Activated CD4-positive, alpha-beta T cell treated with anti-CD3 and anti-CD28 coated beads, Interleukin-2, amount 50 U/mL, for 48 hours (primary cell): ENCODE measurements at regions not wholly inside any gene's neighbourhood (a gene's known extent, or its start where the extent isn't known, plus 50 kb on each side); places are given as distances from the start of the nearest gene placed in this dataset.

Experiments used
- DNase-seq, 2 experiments: peaks; one replicate each; pipeline ENCODE4 v3.0.0-alpha.2; 2020

DNA sequence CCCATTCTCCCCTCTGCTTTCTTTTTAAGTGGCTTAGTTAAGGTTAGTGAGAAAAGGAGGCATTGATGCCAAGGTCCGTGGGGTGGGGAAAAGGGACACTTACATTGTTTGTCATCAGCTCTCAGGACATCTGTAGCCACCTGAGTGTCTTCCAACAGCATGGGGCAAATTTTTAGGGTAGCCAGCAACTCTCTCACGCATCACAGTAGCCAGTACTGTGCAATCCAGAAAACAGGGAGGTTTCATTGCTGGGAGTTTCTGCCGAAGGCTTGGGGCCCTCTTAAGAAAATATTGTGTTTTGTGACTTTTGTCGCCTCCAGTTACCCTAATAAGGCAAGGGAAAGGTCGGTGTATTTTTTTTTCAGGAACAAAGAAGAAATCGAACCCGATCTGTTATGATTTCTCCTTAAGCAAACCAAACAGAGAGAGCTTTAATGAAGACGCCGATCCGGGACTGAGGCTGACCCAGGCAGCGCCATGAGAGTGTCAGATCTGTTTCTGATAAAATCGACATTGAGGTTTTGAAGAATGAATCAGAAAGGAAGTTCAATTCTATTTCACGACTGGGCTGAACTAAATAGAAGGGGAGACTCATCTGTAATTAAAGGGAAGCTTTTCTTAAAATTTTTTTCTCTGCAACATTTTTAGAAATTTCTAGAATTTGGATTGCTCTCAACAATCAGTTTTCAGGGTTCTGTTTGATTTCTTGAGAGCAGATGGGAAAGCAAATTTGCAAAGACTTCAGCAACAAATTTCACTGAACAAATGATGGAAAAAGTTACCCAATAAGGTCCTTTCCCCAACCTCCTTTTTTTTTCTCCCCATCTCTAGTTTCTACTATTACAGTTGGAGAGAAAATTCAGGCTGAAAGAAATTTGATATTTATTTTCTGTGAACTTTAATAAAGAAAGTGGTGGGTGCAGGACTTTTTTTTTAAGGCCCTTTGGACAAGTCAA is 144.7 kb upstream of the IRX3 start:
- no peak for DNase-seq

DNA sequence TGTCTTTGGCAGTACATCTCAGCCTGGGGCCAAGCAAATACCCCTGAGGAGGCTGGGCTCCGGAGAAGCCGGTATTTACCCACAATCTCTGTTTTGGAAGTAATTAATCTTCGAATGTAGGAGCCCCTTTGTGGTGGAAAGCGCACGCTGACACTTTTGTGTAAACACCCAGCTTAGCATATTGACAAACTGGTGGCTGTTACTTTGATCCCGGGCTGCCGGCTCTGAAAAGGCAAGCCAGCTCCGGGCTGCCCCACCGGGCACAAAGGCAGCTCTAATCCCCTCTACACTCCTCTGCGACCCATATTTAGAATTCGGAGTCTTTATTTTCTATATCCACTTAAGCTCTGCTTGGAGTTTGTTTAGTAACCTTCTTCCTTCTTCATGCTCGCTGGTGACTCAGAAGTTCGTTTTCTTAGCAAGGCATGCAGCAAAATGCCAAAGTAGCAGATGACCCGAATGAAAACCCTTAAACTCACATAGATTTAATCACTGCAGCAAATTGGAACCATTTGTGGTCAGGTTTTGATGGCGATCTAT is 144.0 kb upstream of the IRX3 start:
- no peak for DNase-seq

DNA sequence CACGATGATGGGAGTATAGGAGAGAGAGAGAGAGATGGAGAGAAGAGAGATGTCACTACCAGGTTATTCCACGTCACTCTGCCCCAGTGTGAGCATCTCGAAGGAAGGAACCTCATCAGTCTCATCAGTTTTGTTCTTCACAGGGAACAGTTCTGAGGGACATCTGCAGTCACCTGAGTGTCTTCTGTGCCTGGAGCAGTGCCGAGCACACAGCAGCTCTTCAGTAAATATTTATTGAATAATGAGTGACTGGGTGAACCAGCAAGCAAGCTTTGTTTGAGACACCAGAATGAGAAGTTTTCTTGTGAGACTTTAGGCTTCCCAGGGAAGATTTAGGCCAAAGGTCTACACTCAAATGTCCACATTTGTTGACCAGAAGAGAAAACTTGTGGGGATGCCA is 142.4 kb upstream of the IRX3 start:
- DNase-seq = no peak

DNA sequence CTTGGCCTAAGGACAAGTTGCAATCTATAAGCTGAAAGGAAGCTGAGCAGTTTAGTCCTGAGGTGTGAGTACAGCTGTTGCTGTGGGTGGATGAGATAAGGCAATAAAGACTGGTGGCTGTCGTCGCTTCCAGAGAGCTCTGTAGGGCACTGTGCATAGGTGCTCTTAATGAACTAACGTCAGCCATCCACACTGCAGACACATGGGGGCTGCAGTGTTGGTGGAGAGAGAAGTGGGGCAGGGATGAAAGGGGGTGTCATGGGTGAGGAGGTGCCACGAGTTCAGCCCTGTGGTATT is 139.9 kb upstream of the IRX3 start:
- DNase-seq = no peak

DNA sequence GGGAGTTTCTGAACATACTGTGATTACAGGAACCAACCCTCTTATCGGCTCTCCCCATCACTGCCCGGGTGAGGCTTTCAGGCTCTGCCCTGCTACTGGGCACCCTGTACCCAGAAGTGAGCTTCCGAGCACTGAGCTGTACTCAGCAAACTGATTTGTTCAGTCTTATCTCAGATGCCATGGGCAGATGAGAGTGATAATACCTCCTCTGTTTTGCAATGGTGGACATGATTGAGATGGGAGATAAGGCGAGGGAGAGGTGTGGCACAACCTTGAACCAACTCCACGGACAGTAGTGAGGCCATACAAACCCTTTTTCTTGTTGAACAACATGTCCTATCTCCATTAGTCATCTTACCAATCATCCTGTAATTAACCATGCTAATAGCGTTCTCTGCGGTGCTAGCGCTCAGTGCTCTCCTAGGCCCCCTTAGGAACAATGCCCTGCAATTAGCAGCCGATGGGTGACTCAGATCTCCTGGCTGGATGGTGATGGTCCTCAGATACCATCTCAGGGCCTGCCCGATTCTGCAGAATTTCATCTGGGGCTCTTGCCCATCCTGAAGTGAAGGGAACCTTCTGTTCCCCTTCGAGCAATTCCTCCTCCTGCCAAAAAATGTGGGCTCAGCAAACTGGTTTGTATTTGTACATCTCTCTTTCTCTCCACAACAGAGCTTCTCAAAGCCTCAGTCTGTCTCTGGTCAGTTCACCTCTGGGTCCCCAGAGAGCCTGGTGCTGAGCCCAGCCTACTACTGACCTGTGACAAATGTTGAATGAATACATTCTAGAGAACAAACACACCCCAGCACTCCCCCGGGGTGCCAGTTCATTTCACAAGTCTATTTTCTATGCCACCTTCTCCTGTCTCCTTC is 139.3 kb upstream of the IRX3 start:
- DNase-seq = no peak

DNA sequence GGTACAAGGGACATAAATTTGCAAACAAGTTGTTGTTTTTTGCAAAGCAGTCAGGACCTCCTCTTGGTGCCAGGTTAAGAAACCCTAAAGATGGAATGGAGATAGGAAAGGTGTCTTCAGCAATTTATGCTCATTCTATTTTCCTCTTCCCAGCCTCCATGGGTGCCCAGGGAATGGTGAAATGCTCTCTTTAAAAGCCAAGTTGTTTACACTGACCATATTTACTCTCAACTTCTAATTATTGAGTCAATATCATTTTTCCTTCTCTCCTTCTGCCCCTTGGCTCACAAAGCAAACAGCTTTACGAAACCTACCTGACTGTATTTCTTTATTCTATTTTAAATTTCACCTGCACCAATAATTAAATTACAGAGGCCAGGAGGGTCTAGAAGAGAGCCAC is 138.5 kb upstream of the IRX3 start:
- DNase-seq = no peak

DNA sequence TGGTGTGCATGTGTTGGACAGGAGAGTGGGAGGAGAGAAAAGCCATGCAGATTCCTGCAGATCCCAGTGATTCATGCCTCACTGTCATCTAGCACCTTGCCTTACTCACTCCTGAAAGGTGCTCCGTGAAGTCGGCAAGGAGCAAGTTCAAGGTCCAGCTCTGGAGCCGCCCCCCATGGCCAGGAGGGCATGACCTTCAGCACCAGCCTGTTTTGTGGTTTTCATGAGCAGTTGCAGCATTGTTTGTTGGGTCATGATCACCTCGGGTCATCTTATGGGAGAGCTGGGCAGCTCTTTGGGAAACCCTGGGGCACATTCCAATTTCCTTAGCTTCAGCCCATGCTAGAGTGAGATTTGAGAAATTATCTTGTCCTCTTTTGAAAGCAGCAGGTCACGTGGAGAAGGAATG is 137.5 kb upstream of the IRX3 start:
- DNase-seq = no peak

DNA sequence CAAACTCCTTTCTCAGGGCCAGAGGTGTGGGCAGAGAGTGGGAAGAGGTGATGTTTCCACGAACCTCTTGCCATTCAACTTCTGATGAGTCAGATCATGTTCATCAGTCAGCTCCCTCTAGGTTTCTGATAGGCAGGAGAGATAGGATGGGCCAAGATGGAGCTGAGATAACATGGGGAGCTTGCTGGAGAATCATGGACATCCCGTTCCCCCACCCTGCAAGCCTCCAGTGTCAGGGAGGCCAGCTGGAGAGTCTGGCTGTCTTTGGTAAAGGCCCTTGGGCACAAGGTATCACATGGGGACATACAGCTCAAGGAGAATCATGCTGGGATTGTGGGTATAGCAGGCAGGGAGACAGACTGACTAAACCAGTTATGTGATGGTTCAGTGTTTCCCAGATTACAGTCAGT is 136.0 kb upstream of the IRX3 start:
- DNase-seq = no peak

DNA sequence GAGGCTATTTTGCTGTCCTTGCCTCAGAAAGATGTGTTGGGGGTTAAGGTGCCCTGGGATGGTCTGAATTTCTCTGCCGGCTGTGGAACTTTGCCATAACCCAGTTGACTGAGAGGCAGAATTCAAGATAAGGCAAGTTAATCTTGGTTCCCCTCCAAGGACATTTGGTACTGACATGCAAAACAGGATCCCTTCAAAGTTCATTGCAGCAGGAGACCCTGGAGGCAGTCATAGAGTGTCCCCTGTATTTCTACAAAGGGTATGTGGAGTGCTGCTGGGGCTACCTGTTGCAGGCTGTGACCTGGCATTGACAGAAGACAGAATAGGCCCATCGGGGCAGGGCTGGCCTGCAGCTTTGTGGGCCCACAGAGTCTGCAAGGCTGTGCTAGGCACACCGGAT is 135.6 kb upstream of the IRX3 start:
- no peak for DNase-seq

DNA sequence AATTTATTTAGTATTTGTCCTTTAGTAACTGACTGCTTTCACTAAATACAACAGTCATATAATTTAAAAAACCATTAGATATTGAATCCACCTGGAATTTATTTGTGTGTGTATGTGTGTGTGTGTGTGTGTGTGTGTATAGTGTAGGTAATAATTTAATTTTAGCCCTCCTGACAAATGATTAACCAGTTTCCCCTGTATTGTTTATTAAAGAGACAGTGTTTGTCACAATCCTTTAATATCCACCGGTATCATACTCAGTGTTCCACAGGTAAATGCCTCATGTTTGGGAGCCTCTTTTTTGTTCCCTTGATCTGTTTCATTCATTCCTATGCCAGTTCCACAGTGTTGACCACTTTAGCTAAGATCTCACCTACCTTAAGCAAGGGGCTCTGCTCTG is 134.6 kb upstream of the IRX3 start:
- DNase-seq = no peak

DNA sequence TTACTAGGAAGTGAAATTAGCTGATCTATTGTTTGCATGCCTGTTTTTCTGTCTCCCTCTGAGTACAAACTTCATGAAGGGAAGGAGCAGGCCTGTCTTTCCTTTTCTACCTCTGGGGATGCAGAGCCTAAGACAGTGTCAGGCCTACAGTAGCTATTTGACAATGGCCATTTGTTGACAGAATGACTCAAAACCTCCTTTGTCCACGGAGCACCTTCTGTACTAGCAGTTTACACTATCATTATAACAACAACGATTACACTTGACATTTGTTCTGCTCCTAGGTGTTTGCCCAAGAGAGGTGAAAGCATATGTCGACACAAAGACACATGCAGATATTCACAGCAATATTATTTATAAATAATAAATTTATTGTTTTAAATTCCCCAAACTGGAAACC is 132.3 kb upstream of the IRX3 start:
- no peak for DNase-seq

DNA sequence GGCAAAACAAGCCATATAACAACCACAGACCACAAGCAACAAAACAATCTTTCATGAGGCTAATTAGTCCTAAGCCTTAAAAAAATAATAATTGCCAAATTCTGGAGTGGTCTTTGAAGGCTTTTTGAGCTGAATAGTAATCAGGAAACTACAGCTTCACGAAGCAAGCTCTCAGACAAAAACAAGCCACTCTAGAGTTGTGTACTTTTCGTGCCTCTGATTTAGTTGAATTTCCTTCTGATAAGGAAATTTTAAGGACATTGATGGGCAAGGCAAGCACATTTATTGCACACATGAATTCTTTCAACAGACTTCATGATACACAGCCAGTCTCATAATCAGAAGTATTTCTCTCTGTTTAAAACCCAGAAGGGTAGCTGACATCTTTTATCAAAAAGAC is 130.8 kb upstream of the IRX3 start:
- no peak for DNase-seq

DNA sequence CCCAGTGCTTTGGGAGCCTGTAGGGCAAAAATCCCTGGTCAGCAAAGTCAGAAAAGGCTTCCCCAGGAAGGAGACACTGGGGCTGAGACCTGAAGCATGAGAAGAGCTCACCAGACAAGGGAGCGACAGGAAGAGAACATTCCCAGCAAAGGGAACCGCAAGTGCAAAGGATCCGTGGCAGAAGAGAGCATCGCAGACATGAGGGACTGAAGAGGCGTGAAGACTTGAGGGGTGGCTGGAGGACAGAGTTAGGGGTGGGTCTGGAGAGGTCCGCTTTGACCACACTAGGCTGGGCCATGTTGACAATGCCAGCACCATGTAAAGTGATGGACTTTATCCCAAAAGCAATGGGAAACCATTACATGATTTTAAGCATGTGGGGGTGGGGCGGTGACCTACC is 128.1 kb upstream of the IRX3 start:
- DNase-seq = no peak

DNA sequence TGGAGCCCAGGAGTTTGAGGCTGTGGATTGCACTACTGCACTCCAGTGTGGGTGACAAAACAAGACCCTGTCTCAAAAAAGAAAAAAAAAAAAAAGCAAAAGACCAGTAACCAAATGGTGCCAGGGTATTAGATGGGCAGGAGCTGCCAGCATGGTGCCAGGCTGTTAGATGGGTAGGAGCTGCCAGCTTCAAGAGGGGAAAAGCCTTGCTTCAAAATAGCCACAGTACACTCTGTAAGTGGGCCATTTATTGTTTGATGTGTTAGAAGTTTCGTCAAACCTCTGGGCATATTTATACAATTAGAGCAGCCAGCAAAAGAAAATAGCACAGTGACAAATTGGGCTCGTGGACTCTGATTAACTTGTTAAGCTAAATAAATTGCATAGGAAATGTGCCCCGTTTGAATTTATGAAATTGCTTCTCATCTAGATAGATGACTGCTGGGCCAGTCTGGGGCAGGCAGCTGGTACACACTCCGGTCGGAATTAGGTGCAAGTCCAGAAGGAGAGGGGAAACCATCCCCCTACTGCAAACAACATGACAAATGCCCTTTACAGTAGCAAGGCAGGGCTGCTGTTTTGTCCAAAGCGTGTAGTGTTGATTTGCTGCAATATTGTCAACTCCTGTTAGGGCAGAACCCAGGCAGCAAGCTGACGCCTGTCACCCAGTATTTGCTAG is 126.3 kb upstream of the IRX3 start:
- no peak for DNase-seq

DNA sequence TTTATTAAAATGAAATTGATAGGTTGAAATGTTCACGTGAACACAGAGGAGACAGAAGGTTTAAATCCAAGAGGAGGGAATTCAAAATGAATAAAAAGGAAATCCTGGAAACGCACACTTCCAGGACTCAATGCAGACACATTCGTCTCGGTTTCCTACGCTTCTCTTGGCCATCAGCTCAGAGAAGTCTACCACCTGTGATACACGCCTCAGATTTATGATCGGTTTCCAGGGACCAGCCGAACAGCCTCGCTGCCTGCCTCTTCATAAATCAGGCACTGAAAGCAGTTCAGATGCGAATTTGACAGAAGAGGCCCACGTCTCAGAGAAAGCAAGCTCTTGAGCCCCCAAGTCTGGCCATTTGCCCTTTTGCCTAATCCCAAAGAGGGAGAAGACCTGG is 125.5 kb upstream of the IRX3 start:
- DNase-seq = no peak

DNA sequence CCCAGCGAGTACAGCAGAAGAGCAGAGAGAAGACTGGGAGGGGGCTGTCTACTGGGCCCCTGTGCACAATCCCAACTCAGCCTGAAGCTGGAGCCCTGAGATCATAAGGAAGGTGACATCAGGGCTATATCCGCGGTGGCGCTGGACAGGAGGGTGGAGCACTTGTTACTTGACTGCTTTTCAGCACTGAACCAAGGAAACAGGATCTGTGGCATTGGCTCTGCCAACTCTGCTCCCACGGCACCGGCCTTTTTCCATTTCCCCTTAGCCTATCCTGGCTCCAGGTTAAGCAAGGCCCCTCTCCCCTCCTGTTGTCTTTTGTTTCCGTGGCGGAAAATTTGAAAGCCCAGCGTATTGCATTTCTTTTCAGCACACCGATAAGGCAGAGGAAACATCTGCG is 125.0 kb upstream of the IRX3 start:
- no peak for DNase-seq

DNA sequence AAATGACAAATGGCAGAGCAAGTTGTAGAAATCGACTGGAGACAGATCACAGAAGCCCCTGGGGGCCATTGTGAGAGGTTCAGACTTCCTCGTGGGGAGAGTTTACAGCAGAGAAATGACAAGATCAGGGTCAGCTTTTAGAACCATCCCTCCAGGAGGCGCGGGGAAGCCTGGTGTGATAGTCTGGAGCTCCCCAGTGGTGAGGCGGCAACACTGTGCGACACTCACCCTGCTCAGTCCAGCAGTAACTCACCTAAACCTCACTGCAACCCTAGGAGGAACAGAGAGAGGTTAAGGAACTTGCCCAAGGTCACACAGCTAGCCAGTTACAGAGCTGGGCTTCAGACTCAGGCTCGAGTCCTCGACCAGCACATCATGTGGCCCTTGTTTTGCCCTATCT is 123.4 kb upstream of the IRX3 start:
- DNase-seq = no peak

DNA sequence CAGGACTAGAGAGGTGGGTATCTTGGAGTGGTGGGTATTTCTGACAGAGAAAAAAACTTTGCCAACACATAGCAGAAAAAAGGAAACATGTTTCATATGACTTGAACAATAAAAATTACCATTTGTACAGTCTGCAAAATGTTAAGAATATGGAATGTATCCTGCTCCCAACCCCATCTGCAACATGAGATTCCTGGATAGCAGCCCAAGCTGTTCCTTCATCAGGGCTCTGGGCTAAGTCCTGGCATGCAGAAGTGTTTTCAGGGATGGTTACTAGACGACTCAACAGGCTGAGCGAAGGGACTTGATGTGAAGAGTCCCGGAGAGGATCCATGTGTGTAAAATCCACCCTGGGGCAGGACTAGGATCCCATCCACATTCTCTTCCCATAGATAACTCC is 121.0 kb upstream of the IRX3 start:
- no peak for DNase-seq

DNA sequence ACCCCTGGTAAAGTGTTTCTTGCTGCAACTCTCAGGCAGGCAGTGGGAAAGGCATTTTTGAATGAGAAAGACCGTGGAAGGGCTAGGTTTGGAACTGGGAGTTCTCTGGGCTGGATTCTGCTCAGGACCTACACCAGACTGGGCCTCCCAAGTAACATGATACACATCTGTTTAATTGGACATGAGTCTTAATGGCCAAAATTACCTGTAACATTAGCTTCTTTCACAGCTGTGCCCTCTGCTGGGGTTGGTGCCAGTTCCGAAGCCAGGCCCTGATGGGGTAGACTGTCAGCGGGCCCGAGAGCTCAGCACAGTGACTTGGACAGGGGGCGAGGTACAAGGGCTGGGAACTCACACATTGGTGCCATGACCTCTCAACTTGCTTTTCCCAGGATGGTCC is 118.9 kb upstream of the IRX3 start:
- no peak for DNase-seq

DNA sequence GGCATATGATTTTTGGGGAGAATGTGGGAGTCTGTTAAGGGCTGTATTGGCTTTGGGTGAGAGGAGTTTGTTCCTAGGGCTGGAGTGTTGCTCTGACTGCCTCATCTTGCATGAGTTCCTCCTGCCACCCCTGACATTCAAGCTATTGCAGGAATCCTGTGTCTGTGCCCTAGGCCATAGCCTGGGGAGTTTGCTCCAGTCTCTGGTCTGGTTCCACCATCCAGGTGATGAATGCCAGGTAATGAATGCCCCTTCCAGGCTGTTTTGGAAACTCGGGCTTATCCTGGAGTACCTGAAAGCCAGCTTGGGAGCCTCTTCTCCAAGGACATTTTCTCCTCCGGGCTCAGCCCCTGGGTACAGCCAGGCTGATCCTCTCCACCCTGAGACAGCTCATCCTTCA is 117.0 kb upstream of the IRX3 start:
- DNase-seq = no peak

DNA sequence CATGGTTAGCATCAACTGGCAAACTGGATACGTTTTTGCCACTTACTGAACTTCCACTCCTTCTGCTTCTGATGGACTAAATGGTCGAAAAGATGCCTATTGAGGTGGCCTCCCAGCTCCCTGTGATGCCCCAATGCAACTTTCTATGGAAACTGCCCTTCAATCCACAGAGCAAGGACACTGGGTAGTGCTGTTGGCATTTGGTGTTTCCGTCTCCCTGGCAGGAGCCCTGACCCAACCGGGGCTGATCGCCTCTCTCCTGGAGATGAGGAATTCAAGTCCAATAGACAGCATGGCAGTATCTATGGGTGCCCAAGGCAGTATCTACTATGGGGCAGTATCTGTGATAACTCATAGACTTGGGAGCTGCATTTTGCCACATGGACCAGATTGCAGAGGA is 116.3 kb upstream of the IRX3 start:
- no peak for DNase-seq

DNA sequence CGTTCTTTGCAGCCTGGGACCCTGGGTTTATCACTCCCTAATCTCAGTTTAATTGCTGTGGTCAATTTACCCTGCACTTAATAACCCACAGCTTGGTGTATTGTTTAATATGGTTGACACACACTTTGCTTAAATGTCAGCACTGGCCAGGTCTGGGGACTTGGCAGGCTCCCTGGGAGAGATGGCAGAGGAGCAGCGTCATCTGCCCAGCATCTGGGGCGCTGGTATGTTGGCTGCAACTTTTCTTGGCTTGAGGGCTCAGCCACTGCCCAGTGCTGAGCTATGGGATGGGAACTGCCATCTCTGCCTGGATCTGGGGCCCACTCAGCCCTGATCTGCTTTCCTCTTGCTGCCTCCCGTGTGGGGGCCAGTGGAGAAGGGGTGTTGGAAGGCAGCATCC is 115.7 kb upstream of the IRX3 start:
- no peak for DNase-seq

DNA sequence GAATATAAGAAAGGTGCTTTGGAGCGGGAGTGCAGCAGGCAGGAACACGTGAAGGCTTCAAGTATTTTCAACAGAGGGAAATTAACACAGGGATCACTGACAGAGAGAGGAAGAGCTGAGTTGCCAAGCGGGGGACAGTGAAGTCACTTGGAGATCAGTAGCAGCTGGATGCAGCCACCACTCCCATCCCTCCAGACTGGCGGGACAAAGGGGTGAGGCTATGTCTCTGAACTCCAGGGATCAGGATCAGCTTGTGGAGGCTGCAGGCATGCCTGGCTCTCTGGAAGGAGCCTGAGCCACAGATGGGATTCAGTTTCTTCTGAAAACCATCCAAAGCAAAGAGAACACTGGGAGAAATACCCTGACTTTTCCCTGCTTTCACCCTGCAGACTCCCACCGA is 113.7 kb upstream of the IRX3 start:
- no peak for DNase-seq

DNA sequence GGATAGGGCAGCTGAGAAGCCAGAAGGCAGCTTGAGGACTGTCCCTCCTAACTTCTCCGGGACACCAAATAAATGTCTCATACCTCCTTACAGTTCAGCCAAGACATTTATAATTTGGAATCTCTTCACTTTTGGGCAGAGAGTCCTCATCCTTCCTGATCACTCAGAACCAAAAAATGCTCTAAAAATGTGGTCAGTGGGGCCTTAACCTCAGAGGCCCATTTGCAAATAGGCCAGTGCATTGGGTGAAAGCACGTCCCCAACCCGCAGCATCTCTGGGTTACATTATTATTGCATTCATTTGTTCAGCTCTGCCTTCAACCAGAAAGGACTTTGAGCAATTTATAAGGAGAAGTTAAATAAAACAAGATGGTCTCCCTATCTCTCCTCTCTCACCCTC is 112.4 kb upstream of the IRX3 start:
- no peak for DNase-seq
